Thymus (tissue), 11 donors: ENCODE measurements at regions not wholly inside any gene's neighbourhood (a gene's known extent, or its start where the extent isn't known, plus 50 kb on each side); places are given as distances from the start of the nearest gene placed in this dataset.

Experiments
- DNase-seq, 9 donors: peaks; one replicate each; pipeline ENCODE4 v3.0.0-alpha.2; 2013; ENCODE audit warnings: low spot score in 9 of 9, low read depth in 6 of 9, missing footprints in 1 of 9
- H3K27ac ChIP-seq, 2 donors: one replicate each; pipeline ENCODE4 v1.5.1; 2013; ENCODE audit warnings: control low read depth in 1 of 2, low read depth in 1 of 2, low read length in 1 of 2, mild to moderate bottlenecking in 1 of 2, moderate library complexity in 1 of 2
- H3K27me3 ChIP-seq, 2 donors: one replicate each; pipeline ENCODE4 v1.5.1; 2013; ENCODE audit warnings: low read length in 1 of 2; ENCODE audit not compliant: control insufficient read depth in 2 of 2, insufficient read depth in 1 of 2
- H3K36me3 ChIP-seq, 2 donors: one replicate each; pipeline ENCODE4 v1.5.1; 2013; ENCODE audit warnings: low read length in 1 of 2, mild to moderate bottlenecking in 1 of 2, moderate library complexity in 1 of 2; ENCODE audit not compliant: control insufficient read depth in 2 of 2, insufficient read depth in 2 of 2
- H3K4me1 ChIP-seq, 2 donors: one replicate each; pipeline ENCODE4 v1.5.1; 2013; ENCODE audit warnings: low read length in 2 of 2; ENCODE audit not compliant: control insufficient read depth in 2 of 2, insufficient read depth in 2 of 2
- H3K4me3 ChIP-seq, 2 donors: one replicate each; pipeline ENCODE4 v1.5.1; 2013; ENCODE audit warnings: low read length in 2 of 2, control low read depth in 1 of 2, mild to moderate bottlenecking in 1 of 2
- H3K9me3 ChIP-seq, 2 donors: one replicate each; pipeline ENCODE4 v1.5.1; 2013; ENCODE audit warnings: low read length in 1 of 2, mild to moderate bottlenecking in 1 of 2; ENCODE audit not compliant: control insufficient read depth in 2 of 2, insufficient read depth in 1 of 2
- WGBS: extraction: QIAGEN DNeasy Blood & Tissue Kit; methylation state at CpG from one replicate; pipeline ENCODE4 v1.1.7; 2013; 5-methylcytosine and 5-hydroxymethylcytosine counted together
- donor health status: healthy.

GRCh38 chr5:103477678-103478077, 84.9 kb downstream of the NUDT12 start:
- no peaks in the 10 kb centered on the region for H3K27me3 ChIP-seq
- no peak for DNase-seq
- 100% methylated on average over 1 of the region's 1 CpG for WGBS
- no peak overlapping the region for H3K27ac ChIP-seq
- H3K4me3 ChIP-seq, result no peak overlapping the region
- H3K4me1 ChIP-seq, result no peaks in the 10 kb centered on the region
- H3K36me3 ChIP-seq, result no peaks in the 10 kb centered on the region
- no peaks in the 10 kb centered on the region for H3K9me3 ChIP-seq

DNA sequence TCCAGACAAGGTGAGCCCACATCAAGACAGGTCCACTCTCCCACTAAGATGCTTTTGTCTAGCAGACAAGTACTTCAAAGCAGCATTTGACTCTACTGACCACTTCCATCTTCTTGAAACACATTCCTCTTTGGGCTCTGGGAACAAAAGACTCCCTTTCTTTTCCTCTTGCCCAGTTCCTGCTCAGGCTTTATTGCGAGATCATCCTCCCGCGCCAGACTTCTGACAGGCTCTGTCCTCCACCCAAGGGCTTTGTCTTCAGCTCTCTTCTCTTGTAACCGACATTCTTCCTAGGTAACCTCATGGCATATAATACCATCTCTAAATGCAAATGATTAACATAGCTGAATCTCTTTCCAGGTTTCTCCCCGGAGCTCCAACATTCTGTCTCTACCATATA, 85.8 kb downstream of the NUDT12 start:
- no peaks in the 10 kb centered on the region for H3K4me1 ChIP-seq
- H3K27me3 ChIP-seq, result no peaks in the 10 kb centered on the region
- WGBS, result 96% methylated on average over 5 of the region's 5 CpGs
- H3K9me3 ChIP-seq, result no peaks in the 10 kb centered on the region
- DNase-seq, result no peak
- H3K4me3 ChIP-seq, result no peak overlapping the region
- H3K36me3 ChIP-seq, result no peaks in the 10 kb centered on the region
- no peak overlapping the region for H3K27ac ChIP-seq

DNA sequence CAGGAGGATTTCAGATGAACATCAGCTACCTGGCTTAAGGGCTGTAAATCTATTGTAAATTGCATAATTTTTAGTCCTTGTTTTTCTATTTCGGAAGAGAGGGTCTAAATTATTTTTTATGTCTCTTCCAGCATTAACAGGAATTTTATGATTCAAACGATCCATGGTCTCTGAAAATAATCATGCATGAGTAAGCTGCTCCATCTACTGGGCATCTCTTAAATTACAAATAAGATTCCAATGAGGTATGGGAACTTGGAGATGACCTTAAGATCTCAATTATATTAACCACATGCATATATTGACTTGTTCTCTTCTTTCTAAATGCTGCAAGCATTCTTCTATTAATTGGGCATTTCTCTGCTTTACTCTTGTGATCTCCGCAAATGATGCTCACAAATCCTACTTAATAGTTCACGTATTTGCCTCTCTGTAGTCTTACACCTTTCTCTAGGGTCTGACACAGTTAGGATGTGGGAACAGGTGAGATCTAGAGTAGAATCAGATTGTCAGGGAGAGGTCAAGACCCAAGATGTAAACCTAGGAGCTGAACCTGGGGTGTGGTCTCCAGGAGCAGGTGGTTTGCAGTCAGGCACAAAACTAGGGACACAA, 86.9 kb downstream of the NUDT12 start:
- WGBS, result 46% methylated on average over 4 of the region's 4 CpGs

GRCh38 chr5:103474677-103475076, 87.9 kb downstream of the NUDT12 start:
- Histone ChIP-seq H3K9me3 (no peaks in the 10 kb centered on the region), H3K36me3 (no peaks in the 10 kb centered on the region)

More for the DNA sequence above, 86.9 kb downstream of the NUDT12 start:
- no peak overlapping the region for H3K4me3 ChIP-seq
- H3K27ac ChIP-seq, result no peak overlapping the region
- H3K27me3 ChIP-seq, result no peaks in the 10 kb centered on the region
- H3K9me3 ChIP-seq, result no peaks in the 10 kb centered on the region
- DNase-seq, result peak in 8 of 9 donors; percentile 13 to 59 (median 24)
- no peaks in the 10 kb centered on the region for H3K4me1 ChIP-seq
- H3K36me3 ChIP-seq, result no peaks in the 10 kb centered on the region

DNA sequence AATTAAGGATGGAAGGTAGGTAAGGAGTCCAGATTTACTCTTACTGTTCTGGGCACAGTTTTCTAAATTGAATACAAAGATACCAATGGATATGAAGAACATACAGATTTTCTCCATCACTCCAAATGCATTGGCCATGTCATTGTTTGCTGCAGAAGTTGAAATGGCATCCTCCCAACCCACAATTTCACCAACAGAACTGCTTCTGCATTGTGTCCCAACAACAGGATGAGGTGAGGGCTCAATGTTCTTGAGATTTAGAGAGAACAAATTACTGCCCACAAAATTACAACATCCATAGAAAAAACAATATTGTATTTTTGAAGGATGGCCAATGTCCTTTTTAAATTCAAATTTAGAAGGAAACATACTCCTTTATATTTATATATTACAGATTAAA, 88.9 kb downstream of the NUDT12 start:
- H3K27me3 ChIP-seq, result no peaks in the 10 kb centered on the region
- H3K9me3 ChIP-seq, result no peaks in the 10 kb centered on the region
- DNase-seq, result no peak
- H3K36me3 ChIP-seq, result no peaks in the 10 kb centered on the region
- no peaks in the 10 kb centered on the region for H3K4me1 ChIP-seq
- no peak overlapping the region for H3K27ac ChIP-seq
- no peak overlapping the region for H3K4me3 ChIP-seq

More at GRCh38 chr5:103474677-103475076, 87.9 kb downstream of the NUDT12 start:
- Histone ChIP-seq H3K4me3 (no peak overlapping the region), H3K4me1 (no peaks in the 10 kb centered on the region), H3K27ac (no peak overlapping the region), H3K27me3 (no peaks in the 10 kb centered on the region)
- DNase-seq, result no peak
- WGBS, result 97% methylated on average over 1 of the region's 1 CpG

DNA sequence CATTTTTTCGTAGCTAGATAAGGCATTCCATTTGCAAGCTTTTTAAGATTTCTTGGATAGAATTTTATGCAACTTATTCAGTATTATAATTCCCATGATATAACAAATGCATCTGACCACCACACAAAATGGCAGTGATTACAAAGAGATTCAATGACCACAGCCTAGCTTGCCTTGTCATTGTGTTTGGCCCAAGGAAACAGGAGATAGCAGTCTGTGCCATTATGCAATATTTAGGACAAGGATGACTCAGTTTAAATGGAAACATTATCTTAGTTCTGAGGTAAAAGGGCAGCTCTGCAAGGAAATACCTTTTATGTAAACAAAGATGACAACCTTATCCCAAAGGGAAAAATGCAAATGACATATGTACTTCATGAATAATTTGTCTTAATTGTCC, 89.8 kb downstream of the NUDT12 start:
- Histone ChIP-seq H3K27me3 (no peaks in the 10 kb centered on the region), H3K36me3 (no peaks in the 10 kb centered on the region), H3K27ac (no peak overlapping the region), H3K4me1 (no peaks in the 10 kb centered on the region), H3K4me3 (no peak overlapping the region), H3K9me3 (no peaks in the 10 kb centered on the region)
- WGBS, result 87% methylated on average over 1 of the region's 1 CpG
- DNase-seq, result no peak

DNA sequence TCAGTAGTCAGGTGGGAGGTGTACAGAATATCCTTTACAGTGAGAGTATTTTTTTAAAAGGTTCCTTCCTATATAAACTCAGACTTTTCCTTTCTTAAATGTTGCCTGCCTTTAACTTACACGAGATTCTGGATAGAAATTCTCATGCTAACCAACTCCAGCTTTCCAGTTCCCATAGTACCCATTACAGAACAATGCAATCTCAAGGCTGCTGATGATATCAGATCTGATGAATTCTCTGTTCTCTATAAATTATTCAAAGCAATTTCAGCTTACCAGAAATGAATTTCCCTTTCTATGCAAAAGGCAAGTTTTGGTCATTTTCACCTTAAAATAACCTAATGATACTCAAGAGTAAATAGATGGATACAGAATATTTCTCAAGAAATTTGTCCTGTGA, 90.3 kb downstream of the NUDT12 start:
- H3K36me3 ChIP-seq, result no peaks in the 10 kb centered on the region
- DNase-seq, result no peak
- H3K27ac ChIP-seq, result no peak overlapping the region
- no peaks in the 10 kb centered on the region for H3K9me3 ChIP-seq
- H3K4me3 ChIP-seq, result no peak overlapping the region
- 88% methylated on average over 1 of the region's 1 CpG for WGBS
- no peaks in the 10 kb centered on the region for H3K4me1 ChIP-seq
- no peaks in the 10 kb centered on the region for H3K27me3 ChIP-seq

- Histone ChIP-seq H3K27ac (no peak overlapping the region), H3K4me1 (no peaks in the 10 kb centered on the region), H3K27me3 (no peaks in the 10 kb centered on the region), H3K9me3 (no peaks in the 10 kb centered on the region), H3K36me3 (no peaks in the 10 kb centered on the region), H3K4me3 (no peak overlapping the region)
- 95% methylated on average over 3 of the region's 3 CpGs for WGBS
- DNase-seq, result no peak
Measured at GRCh38 chr5:103469288-103470040, 93.1 kb downstream of the NUDT12 start.

DNA sequence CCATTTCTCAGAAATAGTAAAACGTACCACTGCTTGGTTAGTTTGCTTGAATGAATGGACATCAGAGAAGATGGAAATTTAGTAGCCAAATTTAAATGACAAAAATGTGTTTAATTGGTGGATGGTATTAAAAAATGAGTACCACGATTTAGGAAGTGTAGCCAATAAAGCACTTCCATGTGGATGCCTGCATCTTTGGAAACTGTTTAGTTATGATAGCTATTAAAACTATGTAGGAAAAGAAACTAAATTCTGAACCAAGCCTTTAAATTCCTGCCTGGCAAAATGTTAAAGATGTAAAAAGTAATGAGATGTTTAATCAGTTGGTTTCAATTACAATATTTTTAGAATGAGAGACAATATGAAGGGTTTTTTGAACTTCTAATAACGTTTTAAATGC, 94.8 kb downstream of the NUDT12 start:
- no peak for DNase-seq
- no peaks in the 10 kb centered on the region for H3K27me3 ChIP-seq
- no peak overlapping the region for H3K4me3 ChIP-seq
- no peaks in the 10 kb centered on the region for H3K9me3 ChIP-seq
- 87% methylated on average over 3 of the region's 3 CpGs for WGBS
- no peaks in the 10 kb centered on the region for H3K36me3 ChIP-seq
- H3K27ac ChIP-seq, result no peak overlapping the region
- no peaks in the 10 kb centered on the region for H3K4me1 ChIP-seq
